PFSK-1 (cell line): ENCODE measurements at regions not wholly inside any gene's neighbourhood (a gene's known extent, or its start where the extent isn't known, plus 50 kb on each side); places are given as distances from the start of the nearest gene placed in this dataset.

ENCODE experiments used
- FOXP2 ChIP-seq: optimal IDR thresholded peaks from 2 replicates; pipeline ENCODE3; 2011; ENCODE audit warnings: borderline replicate concordance, control low read depth, inconsistent platforms; ENCODE audit not compliant: insufficient read depth; ENCODE audit errors: extremely low read length, extremely low read depth
- POLR2AphosphoS5 ChIP-seq: IDR thresholded peaks from 2 replicates; pipeline ENCODE4 v1.6.1; 2012; ENCODE audit warnings: low read depth, mild to moderate bottlenecking, control low read depth, low read length, moderate library complexity
- REST ChIP-seq, 2 experiments: IDR thresholded peaks; 2 replicates each; pipeline versions ENCODE4 v1.6.1 to v1.8.0; 2011 to 2012; ENCODE audit warnings: low read depth in 2 of 2, low read length in 2 of 2, control low read depth in 1 of 2, inconsistent platforms in 1 of 2, mild to moderate bottlenecking in 1 of 2, moderate library complexity in 1 of 2; ENCODE audit not compliant: insufficient read depth in 1 of 2
- SIN3A ChIP-seq: IDR thresholded peaks from 2 replicates; pipeline ENCODE4 v1.6.1; 2012; ENCODE audit warnings: mild to moderate bottlenecking, low read length, moderate library complexity, borderline replicate concordance; ENCODE audit not compliant: insufficient read depth

DNA sequence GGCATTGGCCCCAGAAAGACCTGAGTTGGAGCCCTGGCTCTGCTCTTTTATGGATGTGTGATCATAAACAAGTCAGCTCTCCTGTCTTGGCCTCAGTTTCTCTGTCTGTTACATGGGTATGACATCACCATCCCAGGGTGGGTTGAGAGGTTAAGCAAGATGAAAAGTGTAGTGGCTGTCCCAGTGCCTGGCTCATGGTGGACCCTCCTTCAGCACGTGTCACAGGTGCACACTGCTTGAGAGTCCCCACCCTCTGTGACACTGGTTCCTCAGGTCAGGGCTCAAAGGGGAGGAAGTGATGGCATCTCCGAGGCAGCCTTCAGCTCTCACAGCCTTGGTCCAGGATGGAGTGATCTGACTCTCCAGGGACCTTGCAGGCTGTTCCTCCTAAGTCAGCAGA, 218.4 kb downstream of the HAPSTR1 start:
- TF ChIP-seq FOXP2 (no peak), SIN3A (no peak), POLR2AphosphoS5 (no peak), REST (IDR thresholded peaks at IDR 0.05; ENCODE audit: insufficient read depth in 1 of 2, low read depth in 2 of 2, low read length in 2 of 2) (no peak)
